GM12878 (cell line): ENCODE measurements at regions not wholly inside any gene's neighbourhood (a gene's known extent, or its start where the extent isn't known, plus 50 kb on each side); places are given as distances from the start of the nearest gene placed in this dataset.

Source experiments
- ATF3 ChIP-seq: IDR thresholded peaks from 2 replicates; pipeline ENCODE4 v1.6.1; 2011; ENCODE audit warnings: low read depth, mild to moderate bottlenecking, low read length, moderate library complexity, borderline replicate concordance; ENCODE audit errors: extremely low read depth
- ATF7 ChIP-seq: fragments of 450-650 bp; IDR thresholded peaks from 2 replicates; pipeline ENCODE4 v1.6.1; 2016; ENCODE audit warnings: low read depth, mild to moderate bottlenecking
- BCL3 ChIP-seq: IDR thresholded peaks from 2 replicates; pipeline ENCODE4 v1.6.1; 2011; ENCODE audit warnings: borderline replicate concordance, low read depth, mild to moderate bottlenecking, moderate library complexity, low read length; ENCODE audit not compliant: insufficient read depth, poor library complexity, severe bottlenecking
- DPF2 ChIP-seq: fragments of 450-650 bp; IDR thresholded peaks from 2 replicates; pipeline ENCODE4 v1.6.1; 2017; ENCODE audit warnings: mild to moderate bottlenecking
- EED ChIP-seq: sonication (generic); IDR thresholded peaks from 2 replicates; pipeline ENCODE4 v1.6.1; 2016; ENCODE audit warnings: antibody characterized with exemption, low read depth
- ELK1 ChIP-seq: IDR thresholded peaks from 2 replicates; pipeline ENCODE4 v1.6.1; 2012; ENCODE audit warnings: low read depth, low read length, improper control_type of control experiment
- ESRRA ChIP-seq: IDR thresholded peaks from 2 replicates; pipeline ENCODE4 v1.6.1; 2012; ENCODE audit warnings: mild to moderate bottlenecking, low read length, improper control_type of control experiment
- HDAC6 ChIP-seq: fragments of 200-600 bp; sonication (generic); IDR thresholded peaks from one replicate; pipeline ENCODE4 v1.8.0; 2017; ENCODE audit warnings: antibody characterized with exemption; ENCODE audit not compliant: unreplicated experiment
- HSF1 ChIP-seq: fragments of 150-350 bp; IDR thresholded peaks from 2 replicates; pipeline ENCODE4 v1.6.1; 2014; ENCODE audit warnings: mild to moderate bottlenecking, low read depth, low read length
- MAX ChIP-seq: IDR thresholded peaks from 2 replicates; pipeline ENCODE4 v1.6.1; 2012; ENCODE audit warnings: low read depth, low read length, improper control_type of control experiment
- MEF2B ChIP-seq: fragments of 450-650 bp; IDR thresholded peaks from 2 replicates; pipeline ENCODE4 v1.6.1; 2018; ENCODE audit warnings: mild to moderate bottlenecking, moderate library complexity; ENCODE audit not compliant: partially characterized antibody, poor library complexity, severe bottlenecking
- MTA2 ChIP-seq: fragments of 450-650 bp; IDR thresholded peaks from 2 replicates; pipeline ENCODE4 v1.6.1; 2016; ENCODE audit warnings: low read depth, mild to moderate bottlenecking, moderate library complexity
- MYB ChIP-seq: fragments of 150-350 bp; IDR thresholded peaks from 2 replicates; pipeline ENCODE4 v1.6.1; 2014; ENCODE audit warnings: mild to moderate bottlenecking, low read depth, low read length, borderline replicate concordance
- MYC ChIP-seq: IDR thresholded peaks from 2 replicates; pipeline ENCODE4 v1.6.1; 2011; ENCODE audit warnings: mild to moderate bottlenecking, low read length, moderate library complexity, inconsistent platforms; ENCODE audit not compliant: insufficient read depth, insufficient replicate concordance, insufficient read length, severe bottlenecking
- NFIC ChIP-seq: IDR thresholded peaks from 2 replicates; pipeline ENCODE4 v1.6.1; 2012; ENCODE audit warnings: low read depth, mild to moderate bottlenecking, inconsistent platforms, low read length, moderate library complexity
- PBX3 ChIP-seq: IDR thresholded peaks from 2 replicates; pipeline ENCODE4 v1.6.1; 2011; ENCODE audit warnings: mild to moderate bottlenecking, low read depth, low read length, moderate library complexity; ENCODE audit not compliant: insufficient replicate concordance
- POLR2AphosphoS5 ChIP-seq: IDR thresholded peaks from 2 replicates; pipeline ENCODE4 v1.6.1; 2011; ENCODE audit warnings: mild to moderate bottlenecking, low read length, inconsistent platforms
- PRDM15 ChIP-seq: fragments of 450-650 bp; formaldehyde crosslinking; IDR thresholded peaks from 2 replicates; pipeline ENCODE4 v1.4.0; 2020; ENCODE audit warnings: mild to moderate bottlenecking, moderate library complexity
- RAD51 ChIP-seq: fragments of 450-650 bp; IDR thresholded peaks from 2 replicates; pipeline ENCODE4 v1.6.1; 2016; ENCODE audit warnings: moderate library complexity, mild to moderate bottlenecking, inconsistent platforms
- RB1 ChIP-seq: fragments of 450-650 bp; formaldehyde crosslinking; IDR thresholded peaks from 2 replicates; pipeline ENCODE4 v1.6.1; 2017; ENCODE audit warnings: mild to moderate bottlenecking, borderline replicate concordance
- RELA ChIP-seq: fragments of 450-650 bp; IDR thresholded peaks from 2 replicates; pipeline ENCODE4 v1.8.0; 2014; ENCODE audit warnings: borderline replicate concordance; ENCODE audit not compliant: partially characterized antibody
- TCF12 ChIP-seq: IDR thresholded peaks from 2 replicates; pipeline ENCODE4 v1.6.1; 2011; ENCODE audit warnings: low read depth, mild to moderate bottlenecking, low read length

- TF ChIP-seq PRDM15 (CRISPR knock-in tag) (no peak), NFIC (no peak), MYB (no peak), MYC (no peak), POLR2AphosphoS5 (no peak), PBX3 (no peak), RB1 (no peak), DPF2 (peak; percentile 56; the same call in 1 of the 2 replicates), MEF2B (no peak), RELA (no peak), ELK1 (peak; percentile 30; the same call in 1 of the 2 replicates), EED (no peak), ATF7 (peak; percentile 83), HSF1 (no peak), BCL3 (no peak), RAD51 (no peak), HDAC6 (no peak), ATF3 (no peak), ESRRA (no peak), MAX (no peak), TCF12 (no peak), MTA2 (peak; percentile 48; the same call in 1 of the 2 replicates)
Measured at GRCh38 chr4:33411182-33411581, 2691.0 kb downstream of the PCDH7 start (continued).
